GM12891 (cell line): ENCODE measurements at regions not wholly inside any gene's neighbourhood (a gene's known extent, or its start where the extent isn't known, plus 50 kb on each side); places are given as distances from the start of the nearest gene placed in this dataset.

Source experiments
- PAX5 ChIP-seq: IDR thresholded peaks from 2 replicates; pipeline ENCODE4 v1.6.1; 2011; ENCODE audit warnings: low read length, moderate library complexity, mild to moderate bottlenecking; ENCODE audit not compliant: insufficient read depth, severe bottlenecking
- POLR2A ChIP-seq: IDR thresholded peaks from 2 replicates; pipeline ENCODE4 v1.6.1; 2011; ENCODE audit warnings: low read depth, low read length, control low read depth
- POLR2AphosphoS5 ChIP-seq: IDR thresholded peaks from 2 replicates; pipeline ENCODE4 v1.6.1; 2011; ENCODE audit warnings: low read depth, low read length, control low read depth
- POU2F2 ChIP-seq: IDR thresholded peaks from 2 replicates; pipeline ENCODE4 v1.6.1; 2011; ENCODE audit warnings: low read depth, mild to moderate bottlenecking, control low read depth, low read length, moderate library complexity
- SPI1 ChIP-seq: IDR thresholded peaks from 2 replicates; pipeline ENCODE4 v1.6.1; 2011; ENCODE audit warnings: low read depth, low read length, control low read depth
- TAF1 ChIP-seq: IDR thresholded peaks from 2 replicates; pipeline ENCODE4 v1.6.1; 2011; ENCODE audit warnings: low read depth, low read length, control low read depth

GRCh38 chr7:106196460-106197021 lies 84.4 kb upstream of the SYPL1 start:
- TF ChIP-seq POLR2A (no peak), SPI1 (no peak), POU2F2 (no peak), TAF1 (no peak), POLR2AphosphoS5 (no peak), PAX5 (no peak)
